ENCODE measurements at regions not wholly inside any gene's neighbourhood (a gene's known extent, or its start where the extent isn't known, plus 50 kb on each side); places are given as distances from the start of the nearest gene placed in this dataset.

GRCh38 chr5:155189476-155189875 lies 175.9 kb downstream of the KIF4B start:
- H2AFZ ChIP-seq (replicated peaks; ENCODE audit: low read length, poor library complexity): no peak overlapping the region
- dilution Hi-C loops (cut with HindIII; ENCODE audit: low sequenced_read_pairs, unreplicated experiment): no loop called here
- no peak overlapping the region for H3K4me2 ChIP-seq (ENCODE audit: low read depth, low read length)
- H2BK20ac ChIP-seq (ENCODE audit: low read depth, low read length): no peak overlapping the region
- DNase-seq (no peak), ATAC-seq (ENCODE audit: low read depth) (no peak)
- H3K23ac ChIP-seq (ENCODE audit: low read depth, low read length): no peak overlapping the region
- no peak overlapping the region for H3K14ac ChIP-seq (replicated peaks; ENCODE audit: low read depth, low read length)
- in situ Hi-C loops (cut with MboI; ENCODE audit: low sequenced_read_pairs): no loop called here
- no peak for TF ChIP-seq BHLHE40 (IDR thresholded peaks at IDR 0.05; ENCODE audit: low read depth, low read length)
- TF ChIP-seq, protein P1, sequence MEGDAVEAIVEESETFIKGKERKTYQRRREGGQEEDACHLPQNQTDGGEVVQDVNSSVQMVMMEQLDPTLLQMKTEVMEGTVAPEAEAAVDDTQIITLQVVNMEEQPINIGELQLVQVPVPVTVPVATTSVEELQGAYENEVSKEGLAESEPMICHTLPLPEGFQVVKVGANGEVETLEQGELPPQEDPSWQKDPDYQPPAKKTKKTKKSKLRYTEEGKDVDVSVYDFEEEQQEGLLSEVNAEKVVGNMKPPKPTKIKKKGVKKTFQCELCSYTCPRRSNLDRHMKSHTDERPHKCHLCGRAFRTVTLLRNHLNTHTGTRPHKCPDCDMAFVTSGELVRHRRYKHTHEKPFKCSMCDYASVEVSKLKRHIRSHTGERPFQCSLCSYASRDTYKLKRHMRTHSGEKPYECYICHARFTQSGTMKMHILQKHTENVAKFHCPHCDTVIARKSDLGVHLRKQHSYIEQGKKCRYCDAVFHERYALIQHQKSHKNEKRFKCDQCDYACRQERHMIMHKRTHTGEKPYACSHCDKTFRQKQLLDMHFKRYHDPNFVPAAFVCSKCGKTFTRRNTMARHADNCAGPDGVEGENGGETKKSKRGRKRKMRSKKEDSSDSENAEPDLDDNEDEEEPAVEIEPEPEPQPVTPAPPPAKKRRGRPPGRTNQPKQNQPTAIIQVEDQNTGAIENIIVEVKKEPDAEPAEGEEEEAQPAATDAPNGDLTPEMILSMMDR (conservative IDR thresholded peaks at IDR 0.05; ENCODE audit: low read depth, low read length): no peak
- TF ChIP-seq MXI1 (IDR thresholded peaks at IDR 0.05; ENCODE audit: borderline replicate concordance, low read depth, low read length): no peak
- TF ChIP-seq RFX5 (IDR thresholded peaks at IDR 0.05; ENCODE audit: low read depth, low read length): no peak
- TF ChIP-seq SMC3 (IDR thresholded peaks at IDR 0.05; ENCODE audit: low read depth, low read length): no peak
- no peak for TF ChIP-seq RCOR1 (IDR thresholded peaks at IDR 0.05; ENCODE audit: insufficient replicate concordance, low read length)
- no peak overlapping the region for H4K8ac ChIP-seq (ENCODE audit: low read depth in 2 of 2, low read length in 2 of 2)
- intact Hi-C loops (cut with micrococcal nuclease): no loop called here
- H3K4ac ChIP-seq (ENCODE audit: low read depth, low read length): no peak overlapping the region
- no peaks in the 10 kb centered on the region for H3K9me1 ChIP-seq (ENCODE audit: insufficient read depth, low read length)
- H3K27ac ChIP-seq (ENCODE audit: insufficient read depth, low read length): no peak overlapping the region
- H4K91ac ChIP-seq (ENCODE audit: insufficient read depth, low read depth, low read length): no peak overlapping the region
- no peaks in the 10 kb centered on the region for H3K79me1 ChIP-seq (ENCODE audit: low read depth in 1 of 2, low read length in 2 of 2)
- no peak overlapping the region for H4K5ac ChIP-seq (ENCODE audit: low read depth, low read length)
- WGBS, 2 experiments (ENCODE audit: extremely low coverage in 2 of 2, insufficient read length in 1 of 2): 58% methylated on average over 4 of the region's 5 CpGs; no CpG with 5 or more reads in 1 of the 2 experiments
- H3K18ac ChIP-seq (ENCODE audit: low read depth, low read length): no peak overlapping the region
- BruUV-seq (replicated peaks): no TSS peak
- no peak overlapping the region for H3K4me3 ChIP-seq (ENCODE audit: insufficient read depth, low read depth, low read length)
- no peak overlapping the region for H3K9ac ChIP-seq (ENCODE audit: low read depth, low read length)
- POLR2A ChIA-PET (ENCODE audit: unreplicated experiment): no interaction called here
- no peak overlapping the region for H2BK5ac ChIP-seq (ENCODE audit: low read depth, low read length, poor library complexity, severe bottlenecking)
- H3K27me3 ChIP-seq (ENCODE audit: control insufficient read depth, insufficient read depth, low read length): no peaks in the 10 kb centered on the region
- H3K36me3 ChIP-seq (ENCODE audit: control insufficient read depth, insufficient read depth, low read length): no peaks in the 10 kb centered on the region
- H2AK5ac ChIP-seq (ENCODE audit: low read depth, low read length): no peak overlapping the region
- H3K9me3 ChIP-seq (ENCODE audit: control insufficient read depth, insufficient read depth, low read length): peaks cover 14% of the 10 kb centered on the region
- no peaks in the 10 kb centered on the region for H3K4me1 ChIP-seq (ENCODE audit: control insufficient read depth, insufficient read depth, low read length)
- no peak overlapping the region for H3K56ac ChIP-seq (ENCODE audit: extremely low read depth, insufficient read depth, low read length)
- H2BK120ac ChIP-seq (ENCODE audit: low read depth, low read length): no peak overlapping the region
- H4K20me1 ChIP-seq (ENCODE audit: insufficient read depth, low read length): no peaks in the 10 kb centered on the region
- H2AK9ac ChIP-seq (replicated peaks; ENCODE audit: low read depth, low read length, poor library complexity): no peak overlapping the region
- no peak overlapping the region for H2BK15ac ChIP-seq (ENCODE audit: low read depth, low read length)
- CTCF ChIA-PET: no interaction called here
